ENCODE measurements at regions not wholly inside any gene's neighbourhood (a gene's known extent, or its start where the extent isn't known, plus 50 kb on each side); places are given as distances from the start of the nearest gene placed in this dataset.
"Not testable (repeated sequence)": the region's sequence is repeated elsewhere in the genome, so short reads cannot be mapped to it uniquely, and the experiment has no call there.

DNA sequence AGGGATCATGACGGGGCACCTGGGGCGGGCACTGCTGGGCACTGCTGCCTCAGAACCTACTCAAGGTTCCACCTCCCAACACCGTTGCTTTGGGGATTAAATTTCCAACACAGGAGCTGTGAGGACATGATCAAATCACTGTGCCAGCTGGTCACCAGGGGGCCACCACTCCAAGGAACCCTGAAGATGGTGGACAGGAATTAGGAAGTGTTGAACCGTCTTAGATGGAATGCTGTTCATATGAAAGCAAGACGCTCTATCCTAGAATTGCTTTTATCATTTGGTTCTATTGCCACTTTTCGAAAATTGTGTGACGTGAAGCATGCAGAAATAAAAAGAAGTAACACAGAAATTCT is 140.3 kb downstream of the DLL1 start:
- no peaks in the 10 kb centered on the region for H3K9me3 Mint-ChIP-seq
- no peak overlapping the region for H3K4me3 Mint-ChIP-seq
- peak overlapping the region; percentile 55 for H3K27ac Mint-ChIP-seq (ENCODE audit: low read depth)
- peaks cover 45% of the 10 kb centered on the region for H3K4me1 Mint-ChIP-seq
- H3K27me3 Mint-ChIP-seq = peaks cover 12% of the 10 kb centered on the region
- DNase-seq (ENCODE audit: low spot score in 2 of 2) = no peak
- no peak for ATAC-seq (replicated peaks; ENCODE audit: extremely low read depth, poor library complexity, severe bottlenecking)
- H3K36me3 Mint-ChIP-seq (ENCODE audit: insufficient read depth) = peaks cover 8% of the 10 kb centered on the region

DNA sequence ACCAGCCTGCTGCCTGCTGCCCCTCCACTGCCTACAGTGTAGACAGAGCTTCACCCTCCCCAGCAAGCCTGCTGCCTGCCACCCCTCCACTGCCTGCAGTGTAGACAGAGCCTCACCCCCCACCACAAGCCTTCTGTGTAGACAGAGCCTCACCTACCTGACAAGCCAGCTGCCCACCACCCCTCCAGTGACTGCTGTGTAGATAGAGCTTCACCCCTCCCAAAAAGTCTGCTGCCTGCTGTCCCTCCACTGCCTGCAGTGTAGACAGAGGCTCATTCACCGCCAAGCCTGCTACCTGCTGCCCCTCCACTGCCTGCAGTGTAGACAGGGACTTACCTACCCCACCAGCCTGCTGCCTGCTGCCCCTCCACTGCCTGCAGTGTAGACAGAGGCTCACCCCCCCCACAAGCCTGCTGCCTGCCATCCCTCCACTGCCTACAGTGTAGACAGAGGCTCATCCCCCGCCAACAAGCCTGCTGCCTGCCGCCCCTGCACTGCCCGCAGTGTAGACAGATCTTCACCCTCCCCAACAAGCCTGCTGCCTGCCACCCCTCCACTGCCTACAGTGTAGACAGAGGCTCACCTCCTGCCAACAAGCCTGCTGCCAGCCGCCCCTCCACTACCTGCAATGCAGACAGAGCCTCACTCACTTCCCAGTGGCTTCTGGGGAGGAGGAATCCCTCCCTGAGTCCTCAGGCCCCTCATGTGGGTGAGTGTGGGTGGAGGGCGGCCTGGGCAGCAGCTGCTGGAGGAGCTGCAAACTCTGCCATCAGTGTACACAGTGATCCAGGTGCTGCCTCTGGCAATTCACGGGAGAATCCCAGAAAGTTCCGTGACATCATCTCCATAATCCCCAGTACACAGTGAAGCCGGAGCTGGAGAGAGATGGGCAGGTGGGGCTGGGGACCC is 140.9 kb downstream of the DLL1 start:
- H3K4me3 Mint-ChIP-seq = peak overlapping the region; percentile 82
- H3K9me3 Mint-ChIP-seq = peaks cover 2% of the 10 kb centered on the region
- H3K27ac Mint-ChIP-seq (ENCODE audit: low read depth) = peak overlapping the region; percentile 95
- peaks cover 50% of the 10 kb centered on the region for H3K4me1 Mint-ChIP-seq
- DNase-seq (ENCODE audit: low spot score in 2 of 2) (no peak), ATAC-seq (replicated peaks; ENCODE audit: extremely low read depth, poor library complexity, severe bottlenecking) (no peak)
- peaks cover 12% of the 10 kb centered on the region for H3K27me3 Mint-ChIP-seq
- H3K36me3 Mint-ChIP-seq (ENCODE audit: insufficient read depth) = peaks cover 8% of the 10 kb centered on the region

DNA sequence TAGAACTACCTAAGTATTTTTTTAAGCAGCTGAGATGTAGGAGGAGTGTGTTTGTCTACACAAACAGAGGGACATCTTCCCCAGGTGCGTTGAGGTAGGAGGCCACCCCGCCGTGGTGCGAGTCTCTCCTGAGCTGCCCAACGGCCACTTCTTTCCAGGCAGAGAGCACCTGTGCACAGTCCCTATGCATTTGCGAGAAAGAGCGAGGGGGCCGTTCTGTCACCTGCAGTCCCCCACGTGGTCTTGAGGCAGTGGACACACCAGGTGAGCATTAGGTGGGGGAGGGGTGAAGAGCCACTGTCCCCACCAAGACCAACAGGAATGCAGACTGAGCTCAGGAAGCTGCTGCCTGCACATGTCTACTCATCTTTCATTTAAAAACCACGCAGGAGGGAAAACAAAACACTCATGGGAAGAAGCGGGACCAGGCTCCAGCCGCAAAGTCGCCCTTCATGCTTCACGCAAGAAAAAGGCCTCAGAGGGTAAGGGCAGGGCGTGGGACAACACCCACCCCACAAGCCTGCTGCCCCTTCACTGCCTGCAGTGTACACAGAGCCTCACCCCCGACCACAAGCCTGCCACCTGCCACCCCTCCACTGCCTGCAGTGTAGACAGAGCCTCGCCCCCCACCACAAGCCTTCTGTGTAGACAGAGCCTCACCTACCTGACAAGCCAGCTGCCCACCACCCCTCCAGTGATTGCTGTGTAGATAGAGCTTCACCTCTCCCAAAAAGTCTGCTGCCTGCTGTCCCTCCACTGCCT is 142.0 kb downstream of the DLL1 start:
- Mint-ChIP-seq H3K9me3 (peaks cover 8% of the 10 kb centered on the region), H3K36me3 (ENCODE audit: insufficient read depth) (peaks cover 11% of the 10 kb centered on the region), H3K4me3 (peak overlapping the region; percentile 82), H3K4me1 (peaks cover 56% of the 10 kb centered on the region), H3K27me3 (peaks cover 12% of the 10 kb centered on the region), H3K27ac (ENCODE audit: low read depth) (peak overlapping the region; percentile 95)
- ATAC-seq (replicated peaks; ENCODE audit: extremely low read depth, poor library complexity, severe bottlenecking) = no peak
- DNase-seq (ENCODE audit: low spot score in 2 of 2) = no peak

DNA sequence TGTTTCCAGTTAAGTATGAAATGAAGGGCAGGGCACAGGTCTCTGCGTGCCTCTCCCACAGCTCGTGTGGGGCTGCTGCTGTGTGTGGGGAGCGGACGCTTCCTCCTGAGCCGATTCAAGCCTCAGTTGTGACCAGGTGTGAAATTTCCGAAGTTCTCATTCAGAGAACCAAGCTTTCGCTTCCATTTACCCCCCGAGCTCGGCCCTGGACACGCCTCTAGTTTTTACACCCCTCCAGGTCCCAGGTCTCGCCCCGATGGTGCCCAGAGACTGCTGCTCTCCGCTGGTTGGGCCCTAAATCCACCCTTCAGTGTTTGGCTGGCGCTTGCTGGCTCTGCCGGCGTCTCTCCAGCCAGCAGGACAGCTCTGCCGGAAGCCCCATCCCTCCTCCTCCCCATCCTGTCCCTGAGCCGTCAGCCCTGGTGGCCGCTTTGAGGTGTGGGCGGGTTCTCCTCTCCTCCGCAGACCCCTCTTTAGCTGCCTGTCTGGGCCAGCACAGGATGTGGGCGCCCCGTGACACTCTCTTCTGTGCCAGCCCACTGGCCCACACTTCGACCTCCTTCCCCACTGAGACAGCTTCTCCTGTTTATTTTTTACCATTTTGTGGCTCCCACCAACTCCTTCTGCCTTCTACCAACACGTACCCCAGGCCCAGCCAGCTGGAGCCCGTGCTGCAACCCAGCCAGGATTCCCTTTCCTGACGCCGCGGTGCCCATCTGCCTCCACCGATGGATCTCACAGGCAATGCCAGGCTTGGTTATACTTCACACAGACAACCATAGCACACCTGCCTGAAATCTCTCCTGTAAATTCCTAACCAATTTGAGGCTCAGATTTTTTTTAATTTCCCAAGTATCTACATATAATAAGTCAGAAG is 142.8 kb downstream of the DLL1 start:
- ATAC-seq (replicated peaks; ENCODE audit: extremely low read depth, poor library complexity, severe bottlenecking) (peak; percentile 89), DNase-seq (ENCODE audit: low spot score in 2 of 2) (peak; percentile 44 to 67)
- H3K27ac Mint-ChIP-seq (ENCODE audit: low read depth) = peak overlapping the region; percentile 95
- H3K27me3 Mint-ChIP-seq = peaks cover 12% of the 10 kb centered on the region
- H3K4me1 Mint-ChIP-seq = peaks cover 56% of the 10 kb centered on the region
- H3K4me3 Mint-ChIP-seq = peak overlapping the region; percentile 82
- peaks cover 8% of the 10 kb centered on the region for H3K9me3 Mint-ChIP-seq
- H3K36me3 Mint-ChIP-seq (ENCODE audit: insufficient read depth) = peaks cover 12% of the 10 kb centered on the region

DNA sequence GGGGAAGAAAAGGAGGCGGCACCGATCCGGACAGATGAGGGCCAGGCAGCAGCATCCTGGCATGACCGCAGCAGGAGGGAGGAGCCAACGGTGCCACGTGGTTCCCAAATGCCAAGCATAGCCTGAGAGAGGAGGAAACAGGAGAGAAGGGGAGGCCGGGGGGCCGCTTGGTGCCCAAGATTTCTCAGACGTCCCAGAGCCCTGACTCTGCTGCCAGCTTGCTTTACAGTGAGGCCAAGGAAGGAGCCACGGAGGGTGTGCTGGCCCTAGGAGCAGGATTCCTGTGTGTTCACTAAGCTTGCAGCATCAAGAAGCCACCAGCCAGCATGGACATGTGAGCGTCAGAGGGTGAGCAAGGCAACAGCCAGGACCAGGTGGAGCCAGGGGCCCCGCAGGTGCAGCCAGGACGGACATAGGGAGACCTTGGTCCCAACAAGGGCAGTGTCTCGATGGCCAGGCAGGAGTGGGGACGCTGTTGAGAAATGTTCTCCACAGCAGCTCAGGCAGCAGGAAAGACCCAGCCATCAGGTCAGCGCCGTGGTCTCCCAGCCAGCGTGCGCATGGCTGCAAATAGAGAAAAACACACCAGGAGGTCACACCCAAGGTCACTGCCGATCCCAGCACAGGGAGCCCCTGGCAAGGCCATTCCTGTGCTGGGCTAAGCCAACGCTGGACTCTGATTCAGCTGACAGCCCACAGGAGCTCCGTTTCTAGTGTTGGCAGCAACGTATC is 143.7 kb downstream of the DLL1 start:
- Mint-ChIP-seq H3K9me3 (peaks cover 8% of the 10 kb centered on the region), H3K4me1 (peaks cover 56% of the 10 kb centered on the region), H3K27ac (ENCODE audit: low read depth) (peak overlapping the region; percentile 95)

DNA sequence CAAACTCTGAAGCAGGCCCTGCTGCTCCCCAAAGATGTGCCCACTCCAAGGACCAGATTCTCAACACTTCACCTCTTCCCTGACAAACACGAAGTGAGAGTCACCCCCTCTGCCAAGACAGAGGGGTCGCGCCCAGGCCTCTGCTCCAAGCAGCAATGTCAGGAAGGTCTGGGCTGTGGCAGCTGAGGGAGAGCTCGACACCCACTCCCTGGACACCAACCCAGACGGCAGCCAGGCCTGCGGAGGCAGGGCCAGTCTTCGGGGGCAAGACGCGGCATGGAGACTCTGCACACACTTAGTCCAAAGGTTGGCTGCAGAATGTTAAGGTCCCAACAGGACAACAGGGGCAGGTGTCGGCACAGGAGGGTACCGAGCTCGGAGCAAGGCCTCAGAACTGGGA is 144.2 kb downstream of the DLL1 start:
- H3K4me3 Mint-ChIP-seq = peak overlapping the region; percentile 82
- no peak for ATAC-seq (replicated peaks; ENCODE audit: extremely low read depth, poor library complexity, severe bottlenecking)

More for the DNA sequence above, 143.7 kb downstream of the DLL1 start:
- H3K4me3 Mint-ChIP-seq = peak overlapping the region; percentile 82
- H3K36me3 Mint-ChIP-seq (ENCODE audit: insufficient read depth) = peaks cover 10% of the 10 kb centered on the region
- no peak for ATAC-seq (replicated peaks; ENCODE audit: extremely low read depth, poor library complexity, severe bottlenecking)
- H3K27me3 Mint-ChIP-seq = peaks cover 7% of the 10 kb centered on the region
- no peak for DNase-seq (ENCODE audit: low spot score in 2 of 2)

DNA sequence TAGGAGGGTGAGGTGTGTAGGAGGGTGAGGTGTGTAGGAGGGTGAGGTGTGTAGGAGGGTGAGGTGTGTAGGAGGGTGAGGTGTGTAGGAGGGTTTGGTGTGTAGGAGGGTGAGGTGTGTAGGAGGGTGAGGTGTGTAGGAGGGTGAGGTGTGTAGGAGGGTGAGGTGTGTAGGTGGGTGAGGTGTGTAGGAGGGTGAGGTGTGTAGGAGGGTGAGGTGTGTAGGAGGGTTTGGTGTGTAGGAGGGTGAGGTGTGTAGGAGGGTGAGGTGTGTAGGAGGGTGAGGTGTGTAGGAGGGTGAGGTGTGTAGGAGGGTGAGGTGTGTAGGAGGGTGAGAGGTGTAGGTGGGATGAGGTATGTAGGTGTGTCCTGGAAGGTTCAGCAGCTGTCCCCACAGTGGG is 144.7 kb downstream of the DLL1 start:
- Mint-ChIP-seq H3K4me1 (peaks cover 56% of the 10 kb centered on the region), H3K36me3 (ENCODE audit: insufficient read depth) (peaks cover 10% of the 10 kb centered on the region), H3K4me3 (peak overlapping the region; percentile 82), H3K27ac (ENCODE audit: low read depth) (peak overlapping the region; percentile 95)
- not testable (repeated sequence) for H3K9me3 Mint-ChIP-seq; ATAC-seq (replicated peaks; ENCODE audit: extremely low read depth, poor library complexity, severe bottlenecking); H3K27me3 Mint-ChIP-seq; DNase-seq (ENCODE audit: low spot score in 2 of 2)

More for the DNA sequence above, 144.2 kb downstream of the DLL1 start:
- peaks cover 2% of the 10 kb centered on the region for H3K27me3 Mint-ChIP-seq
- H3K27ac Mint-ChIP-seq (ENCODE audit: low read depth) = peak overlapping the region; percentile 95
- DNase-seq (ENCODE audit: low spot score in 2 of 2) = no peak
- peaks cover 10% of the 10 kb centered on the region for H3K36me3 Mint-ChIP-seq (ENCODE audit: insufficient read depth)
- peaks cover 8% of the 10 kb centered on the region for H3K9me3 Mint-ChIP-seq
- H3K4me1 Mint-ChIP-seq = peaks cover 56% of the 10 kb centered on the region

DNA sequence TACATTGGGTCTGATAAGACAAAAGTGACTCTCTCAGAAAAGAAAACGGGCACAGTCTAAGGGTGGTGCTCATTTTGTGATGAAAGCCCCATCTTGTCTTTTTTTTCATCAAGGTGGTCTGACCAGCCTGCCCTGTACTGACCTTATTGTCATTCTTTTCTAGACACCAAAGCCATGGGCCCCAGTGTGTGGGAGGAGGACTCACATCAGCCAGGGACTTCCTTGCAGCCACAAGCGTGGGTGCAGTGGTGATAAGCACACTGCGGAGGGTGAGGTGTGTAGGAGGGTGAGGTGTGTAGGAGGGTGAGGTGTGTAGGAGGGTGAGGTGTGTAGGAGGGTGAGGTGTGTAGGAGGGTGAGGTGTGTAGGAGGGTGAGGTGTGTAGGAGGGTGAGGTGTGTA is 145.2 kb downstream of the DLL1 start:
- not testable (repeated sequence) for ATAC-seq (replicated peaks; ENCODE audit: extremely low read depth, poor library complexity, severe bottlenecking); DNase-seq (ENCODE audit: low spot score in 2 of 2); H3K4me3 Mint-ChIP-seq; H3K27me3 Mint-ChIP-seq; H3K9me3 Mint-ChIP-seq
- peaks cover 10% of the 10 kb centered on the region for H3K36me3 Mint-ChIP-seq (ENCODE audit: insufficient read depth)
- peaks cover 56% of the 10 kb centered on the region for H3K4me1 Mint-ChIP-seq
- peak overlapping the region; percentile 79 for H3K27ac Mint-ChIP-seq (ENCODE audit: low read depth)

DNA sequence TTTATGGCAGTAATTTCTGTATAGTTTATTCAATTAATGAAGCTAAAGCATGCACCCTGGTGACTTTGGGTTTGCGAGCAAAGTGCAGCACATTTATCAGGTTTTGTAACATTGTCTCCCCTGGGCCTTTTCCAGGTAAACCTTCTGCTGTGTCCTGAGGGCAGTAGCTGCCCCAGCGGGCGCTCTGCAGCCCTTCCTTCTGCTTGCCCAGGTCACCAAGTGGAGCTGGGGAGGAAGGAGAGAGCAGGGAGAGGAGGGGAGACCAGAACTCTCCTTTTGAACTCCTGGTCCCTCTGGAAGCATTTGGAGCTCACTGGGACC is 145.6 kb downstream of the DLL1 start:
- H3K27me3 Mint-ChIP-seq = no peaks in the 10 kb centered on the region
- DNase-seq (ENCODE audit: low spot score in 2 of 2) = no peak
- peak overlapping the region; percentile 8 for H3K27ac Mint-ChIP-seq (ENCODE audit: low read depth)
- peaks cover 8% of the 10 kb centered on the region for H3K9me3 Mint-ChIP-seq
- no peak overlapping the region for H3K4me3 Mint-ChIP-seq
- ATAC-seq (replicated peaks; ENCODE audit: extremely low read depth, poor library complexity, severe bottlenecking) = no peak
- peaks cover 10% of the 10 kb centered on the region for H3K36me3 Mint-ChIP-seq (ENCODE audit: insufficient read depth)
- peaks cover 55% of the 10 kb centered on the region for H3K4me1 Mint-ChIP-seq

DNA sequence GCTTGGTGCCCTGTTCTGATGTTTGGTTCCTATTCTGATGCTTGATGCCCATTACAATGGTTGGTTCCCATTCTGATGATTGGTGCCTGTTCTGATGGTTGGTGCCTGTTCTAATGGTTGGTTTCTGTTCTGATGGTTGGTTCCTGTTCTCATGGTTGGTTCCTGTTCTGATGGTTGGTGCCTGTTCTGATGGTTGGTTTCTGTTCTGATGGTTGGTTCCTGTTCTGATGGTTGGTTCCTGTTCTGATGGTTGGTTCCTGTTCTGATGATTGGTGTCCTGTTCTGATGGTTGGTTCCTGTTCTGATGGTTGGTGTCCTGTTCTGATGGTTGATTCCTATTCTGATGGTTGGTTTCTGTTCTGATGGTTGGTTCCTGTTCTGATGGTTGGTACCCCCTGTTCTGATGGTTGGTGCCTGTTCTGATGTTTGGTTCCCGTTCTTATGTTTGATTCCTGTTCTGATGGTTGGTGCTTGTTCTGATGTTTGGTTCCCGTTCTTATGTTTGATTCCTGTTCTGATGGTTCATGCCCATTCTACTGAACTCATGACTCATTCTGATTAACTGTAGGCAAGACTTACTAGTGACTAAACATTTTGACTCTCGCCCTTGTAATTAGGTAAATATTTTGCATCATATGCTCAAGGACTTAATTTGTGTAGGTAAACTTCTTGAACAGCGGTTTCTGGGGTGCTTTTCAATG is 146.2 kb downstream of the DLL1 start:
- H3K27ac Mint-ChIP-seq (ENCODE audit: low read depth) = peak overlapping the region; percentile 8
- H3K36me3 Mint-ChIP-seq (ENCODE audit: insufficient read depth) = peaks cover 10% of the 10 kb centered on the region
- H3K4me1 Mint-ChIP-seq = peaks cover 50% of the 10 kb centered on the region
- no peak overlapping the region for H3K4me3 Mint-ChIP-seq
- H3K9me3 Mint-ChIP-seq = peaks cover 8% of the 10 kb centered on the region
- DNase-seq (ENCODE audit: low spot score in 2 of 2) (no peak), ATAC-seq (replicated peaks; ENCODE audit: extremely low read depth, poor library complexity, severe bottlenecking) (no peak)
- H3K27me3 Mint-ChIP-seq = no peaks in the 10 kb centered on the region

DNA sequence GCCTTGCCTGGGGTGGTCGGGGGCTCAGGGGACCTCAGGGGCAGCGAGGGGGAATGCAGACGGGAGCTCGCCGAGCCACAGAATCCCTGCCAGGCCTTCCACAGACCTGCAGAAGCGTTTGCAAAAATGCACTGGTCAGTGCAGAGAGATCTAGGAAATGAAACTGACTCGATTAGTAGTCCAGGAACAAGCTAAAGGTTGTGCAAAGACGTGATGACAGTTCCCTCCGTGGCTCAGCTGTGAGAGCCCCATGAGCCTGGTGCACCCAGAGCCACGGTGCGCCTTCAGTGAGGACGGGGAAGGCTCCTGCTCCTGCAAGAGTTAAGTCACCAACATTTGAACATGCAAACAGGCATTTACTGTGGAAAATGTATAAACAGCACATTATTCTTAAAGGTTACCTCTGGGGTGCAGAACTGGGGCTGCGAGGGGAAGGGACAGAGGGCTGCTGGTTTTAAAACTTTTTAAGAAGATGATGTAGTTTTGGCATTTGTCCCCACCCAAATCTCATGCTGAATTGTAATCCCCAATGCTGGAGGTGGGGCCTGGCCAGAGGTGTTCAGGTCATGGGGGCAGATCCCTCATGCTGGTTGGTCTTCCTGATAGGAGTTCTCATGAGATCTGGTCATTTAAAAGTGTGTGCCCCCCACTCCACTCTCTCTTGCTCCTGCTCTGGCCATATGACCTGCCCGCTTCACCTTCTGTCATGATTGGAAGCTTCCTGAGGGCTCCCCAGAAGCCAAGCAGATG is 147.3 kb downstream of the DLL1 start:
- no peak overlapping the region for H3K4me3 Mint-ChIP-seq

More for the DNA sequence above, 147.3 kb downstream of the DLL1 start:
- ATAC-seq (replicated peaks; ENCODE audit: extremely low read depth, poor library complexity, severe bottlenecking) (no peak), DNase-seq (ENCODE audit: low spot score in 2 of 2) (no peak)
- H3K4me1 Mint-ChIP-seq = peaks cover 38% of the 10 kb centered on the region
- H3K36me3 Mint-ChIP-seq (ENCODE audit: insufficient read depth) = peaks cover 10% of the 10 kb centered on the region
- H3K9me3 Mint-ChIP-seq = peaks cover 8% of the 10 kb centered on the region
- H3K27me3 Mint-ChIP-seq = no peaks in the 10 kb centered on the region
- H3K27ac Mint-ChIP-seq (ENCODE audit: low read depth) = no peak overlapping the region
